ENCODE measurements at regions not wholly inside any gene's neighbourhood (a gene's known extent, or its start where the extent isn't known, plus 50 kb on each side); places are given as distances from the start of the nearest gene placed in this dataset.
"Not testable (repeated sequence)": the region's sequence is repeated elsewhere in the genome, so short reads cannot be mapped to it uniquely, and the experiment has no call there.

- no peaks in the 10 kb centered on the region for H3K4me1 Mint-ChIP-seq (ENCODE audit: low read depth)
- no peak overlapping the region for H3K4me3 Mint-ChIP-seq (ENCODE audit: low read depth)
- H3K9me3 Mint-ChIP-seq (ENCODE audit: low read depth), result peaks cover 17% of the 10 kb centered on the region
- peaks cover 2% of the 10 kb centered on the region for H3K36me3 Mint-ChIP-seq (ENCODE audit: insufficient read depth)
- no peak for TF ChIP-seq CTCF (IDR thresholded peaks at IDR 0.05; ENCODE audit: unreplicated experiment)
- DNase-seq (ENCODE audit: low spot score, unreplicated experiment), result no peak
- no peak overlapping the region for H3K27ac Mint-ChIP-seq
- no peaks in the 10 kb centered on the region for H3K27me3 Mint-ChIP-seq
Measured at GRCh38 chr5:25412116-25412661, 767.4 kb upstream of the CDH10 start.

DNA sequence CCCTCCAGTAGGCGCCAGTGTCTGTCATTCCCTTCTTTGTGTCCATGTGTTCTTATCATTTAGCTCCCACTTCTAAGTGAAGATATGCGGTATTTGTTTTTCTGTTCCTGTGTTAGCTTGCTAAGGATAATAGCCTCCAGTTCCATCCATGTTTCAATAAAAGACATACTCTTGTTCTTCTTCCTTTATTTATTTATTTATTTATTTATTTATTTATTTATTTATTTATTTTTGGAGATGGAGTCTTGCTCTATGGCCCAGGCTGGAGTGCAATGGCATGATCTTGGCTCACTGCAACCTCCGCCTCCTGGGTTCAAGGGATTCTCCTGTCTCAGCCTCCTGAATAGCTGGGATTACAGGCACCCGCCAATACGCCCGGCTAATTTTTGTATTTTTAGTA, 762.6 kb upstream of the CDH10 start:
- H3K27ac Mint-ChIP-seq; H3K4me3 Mint-ChIP-seq (ENCODE audit: low read depth); H3K4me1 Mint-ChIP-seq (ENCODE audit: low read depth); H3K36me3 Mint-ChIP-seq (ENCODE audit: insufficient read depth); H3K27me3 Mint-ChIP-seq; DNase-seq (ENCODE audit: low spot score, unreplicated experiment): not testable (repeated sequence)
- H3K9me3 Mint-ChIP-seq (ENCODE audit: low read depth), result peaks cover 25% of the 10 kb centered on the region

GRCh38 chr5:25405850-25406249, 761.1 kb upstream of the CDH10 start:
- DNase-seq (ENCODE audit: low spot score, unreplicated experiment), result no peak
- Mint-ChIP-seq H3K4me3 (ENCODE audit: low read depth) (no peak overlapping the region), H3K27ac (no peak overlapping the region), H3K4me1 (ENCODE audit: low read depth) (no peaks in the 10 kb centered on the region), H3K36me3 (ENCODE audit: insufficient read depth) (peaks cover 4% of the 10 kb centered on the region), H3K27me3 (no peaks in the 10 kb centered on the region), H3K9me3 (ENCODE audit: low read depth) (peaks cover 37% of the 10 kb centered on the region)
- TF ChIP-seq CTCF (IDR thresholded peaks at IDR 0.05; ENCODE audit: unreplicated experiment), result no peak

DNA sequence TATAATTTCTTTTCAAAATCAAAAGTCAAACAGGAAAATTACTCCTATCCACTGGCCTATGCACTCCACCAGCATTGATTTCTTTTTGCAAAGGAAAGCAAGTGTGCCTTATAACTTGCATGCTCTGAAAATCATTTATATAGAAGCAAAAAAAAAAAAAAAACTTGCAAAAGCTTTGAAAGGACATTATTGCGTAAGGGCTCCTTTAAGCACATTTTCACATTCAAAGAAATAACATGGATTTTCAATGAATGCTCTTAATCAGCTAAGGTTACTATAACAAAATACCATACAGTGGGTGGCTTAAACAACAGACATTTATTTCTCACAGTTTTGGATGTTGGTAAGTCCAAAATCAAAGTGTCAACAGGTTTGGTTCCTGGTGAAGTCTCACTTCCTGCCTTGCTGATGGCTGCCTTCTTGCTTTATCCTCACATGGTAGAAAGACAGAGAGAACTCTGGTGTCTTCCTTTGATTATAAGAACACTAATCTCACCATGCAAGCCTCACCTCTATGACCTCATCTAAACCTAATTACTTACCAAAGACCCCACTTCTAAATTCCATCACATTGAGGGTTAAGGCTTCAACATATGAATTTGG, 755.2 kb upstream of the CDH10 start:
- H3K9me3 Mint-ChIP-seq (ENCODE audit: low read depth), result peaks cover 23% of the 10 kb centered on the region
- H3K27ac Mint-ChIP-seq, result no peak overlapping the region
- H3K27me3 Mint-ChIP-seq, result no peaks in the 10 kb centered on the region
- H3K4me1 Mint-ChIP-seq (ENCODE audit: low read depth), result no peaks in the 10 kb centered on the region
- peaks cover 3% of the 10 kb centered on the region for H3K36me3 Mint-ChIP-seq (ENCODE audit: insufficient read depth)
- no peak overlapping the region for H3K4me3 Mint-ChIP-seq (ENCODE audit: low read depth)
- TF ChIP-seq CTCF (IDR thresholded peaks at IDR 0.05; ENCODE audit: unreplicated experiment), result no peak
- no peak for DNase-seq (ENCODE audit: low spot score, unreplicated experiment)

DNA sequence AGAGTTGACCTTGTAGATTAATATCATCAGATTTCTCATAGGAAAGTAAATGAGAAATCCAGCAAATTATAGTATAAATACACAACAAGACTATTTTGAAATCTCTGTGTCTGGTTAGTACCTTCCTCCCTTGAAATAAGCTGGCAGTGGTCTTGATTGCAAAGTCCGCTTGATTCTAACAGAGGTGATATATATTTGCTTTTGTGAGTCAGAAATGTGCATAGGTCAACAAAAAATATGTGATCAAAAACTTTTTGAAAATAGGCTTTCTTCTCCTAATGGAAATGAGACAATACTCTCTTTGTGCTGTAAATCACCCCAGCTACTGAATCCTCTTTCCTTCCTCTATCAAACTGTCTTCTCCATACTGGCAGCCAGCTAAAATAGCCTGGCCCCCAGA, 749.2 kb upstream of the CDH10 start:
- Mint-ChIP-seq H3K4me1 (ENCODE audit: low read depth) (no peaks in the 10 kb centered on the region), H3K36me3 (ENCODE audit: insufficient read depth) (no peaks in the 10 kb centered on the region), H3K27ac (no peak overlapping the region), H3K9me3 (ENCODE audit: low read depth) (peaks cover 3% of the 10 kb centered on the region), H3K4me3 (ENCODE audit: low read depth) (no peak overlapping the region), H3K27me3 (no peaks in the 10 kb centered on the region)
- DNase-seq (ENCODE audit: low spot score, unreplicated experiment), result no peak
- no peak for TF ChIP-seq CTCF (IDR thresholded peaks at IDR 0.05; ENCODE audit: unreplicated experiment)

- TF ChIP-seq CTCF (IDR thresholded peaks at IDR 0.05; ENCODE audit: unreplicated experiment), result no peak
- no peaks in the 10 kb centered on the region for H3K4me1 Mint-ChIP-seq (ENCODE audit: low read depth)
- H3K36me3 Mint-ChIP-seq (ENCODE audit: insufficient read depth), result no peaks in the 10 kb centered on the region
- no peaks in the 10 kb centered on the region for H3K27me3 Mint-ChIP-seq
- no peak overlapping the region for H3K4me3 Mint-ChIP-seq (ENCODE audit: low read depth)
- H3K27ac Mint-ChIP-seq, result no peak overlapping the region
- H3K9me3 Mint-ChIP-seq (ENCODE audit: low read depth), result peaks cover 3% of the 10 kb centered on the region
- no peak for DNase-seq (ENCODE audit: low spot score, unreplicated experiment)
Measured at GRCh38 chr5:25393256-25393655, 748.5 kb upstream of the CDH10 start.
